ENCODE measurements at regions not wholly inside any gene's neighbourhood (a gene's known extent, or its start where the extent isn't known, plus 50 kb on each side); places are given as distances from the start of the nearest gene placed in this dataset.
A peak's percentile ranks its signal among the peaks of the same experiment; 100 is the strongest.

- peaks cover 0 to 2% (median 0%) of the 10 kb centered on the region in 4 donors for H3K4me1 ChIP-seq (ENCODE audit: control insufficient read depth in 4 of 4, insufficient read depth in 4 of 4, low read length in 3 of 4)
- no peak for DNase-seq (ENCODE audit: low spot score)
Observed at GRCh38 chr1:95849439-95849838, 615.4 kb downstream of the RWDD3 start.

GRCh38 chr1:95850165-95850649, 616.2 kb downstream of the RWDD3 start:
- 70% methylated on average over 1 of the region's 1 CpG for WGBS
- Histone ChIP-seq H3K9ac (ENCODE audit: low read depth in 1 of 2, low read length in 2 of 2) (no peak overlapping the region), H3K9me3 (ENCODE audit: control insufficient read depth in 4 of 4, low read length in 3 of 4) (no peaks in the 10 kb centered on the region), H3K27ac (ENCODE audit: low read depth in 1 of 2, low read length in 2 of 2) (no peak overlapping the region), H3K36me3 (ENCODE audit: control insufficient read depth in 4 of 4, insufficient read depth in 3 of 4, low read depth in 1 of 4, low read length in 3 of 4) (no peaks in the 10 kb centered on the region), H3K4me1 (ENCODE audit: control insufficient read depth in 4 of 4, insufficient read depth in 4 of 4, low read length in 3 of 4) (peaks cover 0 to 2% (median 0%) of the 10 kb centered on the region in 4 donors), H3K4me3 (ENCODE audit: low read depth in 1 of 3, low read length in 3 of 3) (no peak overlapping the region), H3K27me3 (ENCODE audit: control insufficient read depth in 4 of 4, insufficient read depth in 4 of 4, low read length in 3 of 4) (no peaks in the 10 kb centered on the region)
- no peak for DNase-seq (ENCODE audit: low spot score)
- peak in 1 of 2 donors; percentile 12 for TF ChIP-seq RXRA (IDR thresholded peaks at IDR 0.05)
- TF ChIP-seq HNF4G (IDR thresholded peaks at IDR 0.05) = peak; percentile 47
- TF ChIP-seq NR2F2 (IDR thresholded peaks at IDR 0.05) = no peak
- TF ChIP-seq HNF4A (conservative IDR thresholded peaks at IDR 0.05) = peak; percentile 74 to 88
- no peak for TF ChIP-seq FOXA1 (IDR thresholded peaks at IDR 0.05)
- no peak for TF ChIP-seq SP1 (IDR thresholded peaks at IDR 0.05)
- TF ChIP-seq JUND (IDR thresholded peaks at IDR 0.05) = no peak
- TF ChIP-seq RAD21 (IDR thresholded peaks at IDR 0.05) = no peak
- TF ChIP-seq EGR1 (IDR thresholded peaks at IDR 0.05; ENCODE audit: low read depth in 2 of 2) = no peak

More at GRCh38 chr1:95849439-95849838, 615.4 kb downstream of the RWDD3 start:
- H3K9ac ChIP-seq (ENCODE audit: low read depth in 1 of 2, low read length in 2 of 2) = no peak overlapping the region
- no peaks in the 10 kb centered on the region for H3K9me3 ChIP-seq (ENCODE audit: control insufficient read depth in 4 of 4, low read length in 3 of 4)
- H3K36me3 ChIP-seq (ENCODE audit: control insufficient read depth in 4 of 4, insufficient read depth in 3 of 4, low read depth in 1 of 4, low read length in 3 of 4) = no peaks in the 10 kb centered on the region
- no peak for TF ChIP-seq HNF4A (conservative IDR thresholded peaks at IDR 0.05)
- no peak for TF ChIP-seq ATF3 (IDR thresholded peaks at IDR 0.05)
- TF ChIP-seq ZBTB33 (IDR thresholded peaks at IDR 0.05) = no peak
- TF ChIP-seq CTCF (IDR thresholded peaks at IDR 0.05; ENCODE audit: low read depth, low read length, missing input control) = no peak
- no peak for TF ChIP-seq NR2F2 (IDR thresholded peaks at IDR 0.05)
- 86% methylated on average over 2 of the region's 2 CpGs for WGBS
- H3K27me3 ChIP-seq (ENCODE audit: control insufficient read depth in 4 of 4, insufficient read depth in 4 of 4, low read length in 3 of 4) = no peaks in the 10 kb centered on the region
- H3K4me3 ChIP-seq (ENCODE audit: low read depth in 1 of 3, low read length in 3 of 3) = no peak overlapping the region
- no peak overlapping the region for H3K27ac ChIP-seq (ENCODE audit: low read depth in 1 of 2, low read length in 2 of 2)

GRCh38 chr1:95850763-95851162, 616.8 kb downstream of the RWDD3 start:
- WGBS = 87% methylated on average over 3 of the region's 3 CpGs
- TF ChIP-seq GABPA (IDR thresholded peaks at IDR 0.05 in 1 of 2, conservative IDR thresholded peaks at IDR 0.05 in 1 of 2) = no peak
- TF ChIP-seq JUND (IDR thresholded peaks at IDR 0.05) = no peak
- TF ChIP-seq ATF3 (IDR thresholded peaks at IDR 0.05) = no peak
- no peak for TF ChIP-seq REST (IDR thresholded peaks at IDR 0.05)
- no peak for TF ChIP-seq FOXA2 (IDR thresholded peaks at IDR 0.05)
- TF ChIP-seq NR2F2 (IDR thresholded peaks at IDR 0.05) = no peak
- no peak for TF ChIP-seq HNF4G (IDR thresholded peaks at IDR 0.05)
- TF ChIP-seq HNF4A (conservative IDR thresholded peaks at IDR 0.05) = no peak
- no peak for TF ChIP-seq SP1 (IDR thresholded peaks at IDR 0.05)
- TF ChIP-seq FOXA1 (IDR thresholded peaks at IDR 0.05) = no peak
- TF ChIP-seq RXRA (IDR thresholded peaks at IDR 0.05) = no peak
- TF ChIP-seq YY1 (IDR thresholded peaks at IDR 0.05) = no peak
- no peak for TF ChIP-seq RAD21 (IDR thresholded peaks at IDR 0.05)
- TF ChIP-seq EGR1 (IDR thresholded peaks at IDR 0.05; ENCODE audit: low read depth in 2 of 2) = no peak
- no peak for TF ChIP-seq CTCF (IDR thresholded peaks at IDR 0.05; ENCODE audit: low read depth, low read length, missing input control)
- no peak for TF ChIP-seq TAF1 (conservative IDR thresholded peaks at IDR 0.05)

More at GRCh38 chr1:95850763-95851162, 616.8 kb downstream of the RWDD3 start:
- Histone ChIP-seq H3K9ac (ENCODE audit: low read depth in 1 of 2, low read length in 2 of 2) (no peak overlapping the region), H3K27ac (ENCODE audit: low read depth in 1 of 2, low read length in 2 of 2) (no peak overlapping the region), H3K9me3 (ENCODE audit: control insufficient read depth in 4 of 4, low read length in 3 of 4) (no peaks in the 10 kb centered on the region), H3K4me3 (ENCODE audit: low read depth in 1 of 3, low read length in 3 of 3) (no peak overlapping the region), H3K27me3 (ENCODE audit: control insufficient read depth in 4 of 4, insufficient read depth in 4 of 4, low read length in 3 of 4) (no peaks in the 10 kb centered on the region), H3K4me1 (ENCODE audit: control insufficient read depth in 4 of 4, insufficient read depth in 4 of 4, low read length in 3 of 4) (peaks cover 0 to 2% (median 0%) of the 10 kb centered on the region in 4 donors), H3K36me3 (ENCODE audit: control insufficient read depth in 4 of 4, insufficient read depth in 3 of 4, low read depth in 1 of 4, low read length in 3 of 4) (no peaks in the 10 kb centered on the region)
- no peak for DNase-seq (ENCODE audit: low spot score)

Measured in liver (tissue), 8 donors.